ENCODE measurements at regions not wholly inside any gene's neighbourhood (a gene's known extent, or its start where the extent isn't known, plus 50 kb on each side); places are given as distances from the start of the nearest gene placed in this dataset.

DNA sequence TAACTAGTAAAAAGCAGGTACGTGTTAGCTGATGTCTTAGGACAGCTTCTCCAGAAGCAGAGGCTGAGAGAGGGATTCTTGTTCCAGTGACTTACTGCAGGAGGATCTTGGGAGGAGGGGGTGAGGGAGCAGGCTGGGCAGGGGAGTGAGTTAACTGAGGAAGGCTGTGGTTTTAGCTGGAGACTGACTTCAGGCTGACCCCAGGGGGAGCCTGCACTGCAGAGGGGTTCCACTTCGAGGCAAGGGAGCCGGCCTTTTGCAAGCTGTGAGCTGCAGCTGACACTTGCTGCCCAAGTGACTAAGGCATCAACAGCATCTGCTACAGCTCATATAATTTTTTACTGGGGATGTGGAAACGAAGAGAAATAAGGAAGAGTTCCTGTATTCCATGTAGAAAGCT is 50.4 kb upstream of the SOD1 start:
- Histone ChIP-seq H3K36me3 (ENCODE audit: control insufficient read depth, insufficient read depth, low read length) (no peaks in the 10 kb centered on the region), H3K27me3 (replicated peaks; ENCODE audit: control insufficient read depth, insufficient read depth, low read length) (no peaks in the 10 kb centered on the region), H3K4me3 (replicated peaks; ENCODE audit: low read depth, low read length) (no peak overlapping the region)
- no peak for DNase-seq (ENCODE audit: extremely low read depth, insufficient read length)
- TF ChIP-seq, protein P1, sequence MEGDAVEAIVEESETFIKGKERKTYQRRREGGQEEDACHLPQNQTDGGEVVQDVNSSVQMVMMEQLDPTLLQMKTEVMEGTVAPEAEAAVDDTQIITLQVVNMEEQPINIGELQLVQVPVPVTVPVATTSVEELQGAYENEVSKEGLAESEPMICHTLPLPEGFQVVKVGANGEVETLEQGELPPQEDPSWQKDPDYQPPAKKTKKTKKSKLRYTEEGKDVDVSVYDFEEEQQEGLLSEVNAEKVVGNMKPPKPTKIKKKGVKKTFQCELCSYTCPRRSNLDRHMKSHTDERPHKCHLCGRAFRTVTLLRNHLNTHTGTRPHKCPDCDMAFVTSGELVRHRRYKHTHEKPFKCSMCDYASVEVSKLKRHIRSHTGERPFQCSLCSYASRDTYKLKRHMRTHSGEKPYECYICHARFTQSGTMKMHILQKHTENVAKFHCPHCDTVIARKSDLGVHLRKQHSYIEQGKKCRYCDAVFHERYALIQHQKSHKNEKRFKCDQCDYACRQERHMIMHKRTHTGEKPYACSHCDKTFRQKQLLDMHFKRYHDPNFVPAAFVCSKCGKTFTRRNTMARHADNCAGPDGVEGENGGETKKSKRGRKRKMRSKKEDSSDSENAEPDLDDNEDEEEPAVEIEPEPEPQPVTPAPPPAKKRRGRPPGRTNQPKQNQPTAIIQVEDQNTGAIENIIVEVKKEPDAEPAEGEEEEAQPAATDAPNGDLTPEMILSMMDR (IDR thresholded peaks at IDR 0.05; ENCODE audit: insufficient read depth, low read length, poor library complexity, severe bottlenecking), result no peak

DNA sequence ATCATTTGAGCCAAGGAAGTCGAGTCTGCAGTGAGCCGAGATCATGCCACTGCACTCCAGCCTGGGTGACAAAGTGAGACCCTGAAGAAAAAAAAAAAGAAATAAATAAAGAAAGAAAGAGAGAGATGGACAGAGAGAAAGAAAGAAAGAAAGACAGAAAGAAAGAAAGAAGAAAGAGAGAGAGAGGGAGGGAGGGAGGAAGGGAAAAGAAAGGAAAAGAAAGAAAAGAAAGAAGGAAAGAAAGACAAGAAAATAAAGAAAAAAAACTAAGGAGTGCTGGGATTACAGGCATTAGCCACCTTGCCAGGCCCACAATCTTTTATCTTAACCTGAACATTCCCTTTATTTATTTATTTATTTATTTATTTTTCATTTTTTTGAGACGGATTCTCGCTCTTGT is 51.7 kb upstream of the SOD1 start:
- H3K27me3 ChIP-seq (replicated peaks; ENCODE audit: control insufficient read depth, insufficient read depth, low read length), result no peaks in the 10 kb centered on the region
- TF ChIP-seq, protein P1 (IDR thresholded peaks at IDR 0.05; ENCODE audit: insufficient read depth, low read length, poor library complexity, severe bottlenecking), result no peak
- no peak overlapping the region for H3K4me3 ChIP-seq (replicated peaks; ENCODE audit: low read depth, low read length)
- no peaks in the 10 kb centered on the region for H3K36me3 ChIP-seq (ENCODE audit: control insufficient read depth, insufficient read depth, low read length)
- no peak for DNase-seq (ENCODE audit: extremely low read depth, insufficient read length)

DNA sequence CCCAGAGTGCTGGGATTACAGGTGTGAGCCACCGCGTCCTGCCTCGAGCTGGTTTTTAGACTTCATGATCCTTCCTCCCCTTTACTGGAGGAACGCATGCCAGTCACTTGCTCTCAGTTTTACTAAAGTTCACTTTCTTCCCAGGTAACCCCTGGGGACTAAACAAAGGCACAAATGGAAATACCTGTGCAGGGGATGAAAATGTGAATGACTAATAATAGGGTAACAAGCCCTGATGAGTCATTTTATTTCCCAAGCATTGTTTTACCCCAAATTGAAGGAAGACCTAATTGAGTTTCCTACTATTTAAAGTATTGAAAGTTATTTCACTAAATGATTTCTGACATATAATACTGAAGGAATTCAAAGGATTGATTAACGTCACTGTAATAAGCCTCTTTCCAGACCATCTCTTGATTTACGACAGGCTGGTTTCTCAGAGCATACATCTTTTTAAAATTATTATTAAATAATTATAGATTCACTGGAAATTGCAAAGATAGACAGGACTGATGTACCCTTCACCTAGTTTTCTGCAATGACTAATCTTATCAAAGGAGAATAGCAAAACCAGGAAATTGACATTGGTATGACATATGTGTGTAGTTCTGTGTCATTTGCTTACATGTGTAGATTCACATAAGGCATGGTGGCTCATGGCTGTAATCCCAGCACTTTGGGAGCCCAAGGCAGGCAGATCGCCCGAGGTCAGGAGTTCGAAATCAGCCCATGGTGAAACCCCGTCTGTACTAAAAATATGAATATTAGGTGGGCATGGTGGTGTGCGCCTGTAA is 53.2 kb upstream of the SOD1 start:
- TF ChIP-seq, protein P1 (IDR thresholded peaks at IDR 0.05; ENCODE audit: insufficient read depth, low read length, poor library complexity, severe bottlenecking), result no peak
- Histone ChIP-seq H3K36me3 (ENCODE audit: control insufficient read depth, insufficient read depth, low read length) (no peaks in the 10 kb centered on the region), H3K4me3 (replicated peaks; ENCODE audit: low read depth, low read length) (no peak overlapping the region), H3K27me3 (replicated peaks; ENCODE audit: control insufficient read depth, insufficient read depth, low read length) (no peaks in the 10 kb centered on the region)
- no peak for DNase-seq (ENCODE audit: extremely low read depth, insufficient read length)

DNA sequence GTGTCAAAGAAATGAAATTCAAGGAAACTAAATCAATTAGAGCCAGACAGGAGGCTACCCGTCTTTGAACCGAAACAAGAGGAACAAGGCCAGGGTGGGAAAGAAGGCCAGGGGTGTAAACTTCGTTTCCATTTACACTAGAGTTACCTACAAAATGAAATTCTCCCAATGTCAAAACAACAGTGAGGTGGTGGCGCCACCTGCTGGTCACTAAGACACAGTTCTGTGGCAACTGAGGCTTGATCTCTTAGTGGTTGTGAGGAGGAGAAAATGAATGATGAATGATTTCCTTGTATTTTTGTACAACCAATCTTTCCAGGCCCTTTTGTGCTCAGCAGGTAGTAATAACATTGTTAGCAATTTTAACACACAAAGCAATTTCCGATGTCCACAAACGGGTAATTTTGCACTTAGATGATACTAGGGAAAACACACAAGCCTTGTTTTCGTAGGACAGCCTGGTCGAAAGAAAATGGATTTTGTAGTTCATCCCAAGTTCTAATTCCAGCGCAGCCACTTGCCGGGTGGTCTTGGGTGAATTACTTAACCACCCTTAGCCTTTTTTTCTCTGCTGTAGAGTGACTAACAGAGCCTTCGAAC is 54.8 kb upstream of the SOD1 start:
- no peak for DNase-seq (ENCODE audit: extremely low read depth, insufficient read length)
- TF ChIP-seq, protein P1 (IDR thresholded peaks at IDR 0.05; ENCODE audit: insufficient read depth, low read length, poor library complexity, severe bottlenecking), result peak; percentile 79

DNA sequence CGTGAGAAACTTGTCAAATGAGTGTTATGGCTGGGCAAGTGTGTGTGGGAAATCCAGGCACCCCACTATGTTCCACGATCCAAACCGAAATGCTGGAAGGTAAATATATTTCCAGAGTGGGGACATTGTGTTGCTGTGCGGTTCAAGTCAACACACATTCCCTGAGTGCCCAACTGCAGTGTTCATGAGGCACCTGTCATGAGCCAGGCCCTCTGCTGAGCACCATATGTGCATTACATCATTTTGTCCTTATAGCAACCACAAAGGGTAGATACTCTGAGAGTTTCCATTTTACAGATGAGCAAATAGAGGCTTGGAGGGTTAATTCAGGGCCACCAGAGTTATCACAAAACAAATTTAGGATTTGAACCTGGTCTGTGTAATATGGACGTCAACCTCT is 59.9 kb upstream of the SOD1 start:
- no peaks in the 10 kb centered on the region; the same call in 1 of the 2 replicates for H3K27me3 ChIP-seq (replicated peaks; ENCODE audit: control insufficient read depth, insufficient read depth, low read length)
- H3K4me3 ChIP-seq (replicated peaks; ENCODE audit: low read depth, low read length), result no peak overlapping the region
- TF ChIP-seq, protein P1 (IDR thresholded peaks at IDR 0.05; ENCODE audit: insufficient read depth, low read length, poor library complexity, severe bottlenecking), result no peak
- no peaks in the 10 kb centered on the region for H3K36me3 ChIP-seq (ENCODE audit: control insufficient read depth, insufficient read depth, low read length)
- DNase-seq (ENCODE audit: extremely low read depth, insufficient read length), result no peak

More for the DNA sequence above, 54.8 kb upstream of the SOD1 start:
- Histone ChIP-seq H3K36me3 (ENCODE audit: control insufficient read depth, insufficient read depth, low read length) (no peaks in the 10 kb centered on the region), H3K4me3 (replicated peaks; ENCODE audit: low read depth, low read length) (no peak overlapping the region), H3K27me3 (replicated peaks; ENCODE audit: control insufficient read depth, insufficient read depth, low read length) (no peaks in the 10 kb centered on the region)

Data from GM06990 (cell line).